Esophagus muscularis mucosa (tissue), 4 donors: ENCODE measurements at regions not wholly inside any gene's neighbourhood (a gene's known extent, or its start where the extent isn't known, plus 50 kb on each side); places are given as distances from the start of the nearest gene placed in this dataset.

ENCODE experiments used
- EP300 ChIP-seq: sonication (generic); formaldehyde crosslinking; IDR thresholded peaks from one replicate; pipeline ENCODE4 v1.6.1; 2017; ENCODE audit warnings: antibody characterized with exemption
- POLR2A ChIP-seq: fragments of 450-650 bp; IDR thresholded peaks from one replicate; pipeline ENCODE4 v1.6.1; 2017; ENCODE audit warnings: antibody characterized with exemption, moderate library complexity, mild to moderate bottlenecking, low read depth
- POLR2AphosphoS5 ChIP-seq, 2 donors: sonication (generic); formaldehyde crosslinking; IDR thresholded peaks; one replicate each; pipeline ENCODE4 v1.6.1; 2017; ENCODE audit warnings: antibody characterized with exemption in 2 of 2
- TF ChIP-seq, protein P1 (sequence below), 3 experiments: fragments of 200-600 bp in 2 of 3; fragments of 450-650 bp in 1 of 3; sonication (generic) in 2 of 3; IDR thresholded peaks; one replicate each; pipeline ENCODE4 v1.5.1; 2017 to 2019; ENCODE audit warnings: antibody characterized with exemption in 3 of 3, mild to moderate bottlenecking in 2 of 3, moderate library complexity in 1 of 3

DNA sequence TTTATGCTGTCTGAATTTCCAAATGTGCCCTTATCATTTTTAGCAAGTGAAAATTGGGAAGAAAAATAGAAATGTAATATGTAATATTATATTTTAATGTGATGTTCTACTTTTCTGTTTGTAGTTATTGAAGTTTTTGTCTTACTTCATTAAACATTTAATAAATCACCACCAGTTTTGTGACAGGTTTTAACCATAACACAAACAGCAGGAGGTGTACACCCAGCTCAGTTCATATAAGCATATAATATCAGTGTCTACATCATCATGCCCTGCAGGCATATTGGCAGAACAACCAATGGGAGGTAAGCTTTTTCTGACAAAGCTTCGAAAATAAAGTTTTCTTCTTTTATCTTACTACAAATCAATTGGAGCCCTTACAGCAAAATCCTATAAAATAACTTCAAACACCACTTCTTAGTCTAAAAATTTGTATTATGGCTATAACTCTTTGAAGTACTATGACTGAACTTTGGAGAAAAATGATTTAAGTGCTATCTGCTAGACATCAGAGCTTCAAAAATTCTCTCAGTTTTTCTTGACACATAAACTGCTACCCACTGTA, 236.7 kb downstream of the BARHL2 start:
- no peak for TF ChIP-seq EP300
- TF ChIP-seq, protein P1, sequence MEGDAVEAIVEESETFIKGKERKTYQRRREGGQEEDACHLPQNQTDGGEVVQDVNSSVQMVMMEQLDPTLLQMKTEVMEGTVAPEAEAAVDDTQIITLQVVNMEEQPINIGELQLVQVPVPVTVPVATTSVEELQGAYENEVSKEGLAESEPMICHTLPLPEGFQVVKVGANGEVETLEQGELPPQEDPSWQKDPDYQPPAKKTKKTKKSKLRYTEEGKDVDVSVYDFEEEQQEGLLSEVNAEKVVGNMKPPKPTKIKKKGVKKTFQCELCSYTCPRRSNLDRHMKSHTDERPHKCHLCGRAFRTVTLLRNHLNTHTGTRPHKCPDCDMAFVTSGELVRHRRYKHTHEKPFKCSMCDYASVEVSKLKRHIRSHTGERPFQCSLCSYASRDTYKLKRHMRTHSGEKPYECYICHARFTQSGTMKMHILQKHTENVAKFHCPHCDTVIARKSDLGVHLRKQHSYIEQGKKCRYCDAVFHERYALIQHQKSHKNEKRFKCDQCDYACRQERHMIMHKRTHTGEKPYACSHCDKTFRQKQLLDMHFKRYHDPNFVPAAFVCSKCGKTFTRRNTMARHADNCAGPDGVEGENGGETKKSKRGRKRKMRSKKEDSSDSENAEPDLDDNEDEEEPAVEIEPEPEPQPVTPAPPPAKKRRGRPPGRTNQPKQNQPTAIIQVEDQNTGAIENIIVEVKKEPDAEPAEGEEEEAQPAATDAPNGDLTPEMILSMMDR (IDR thresholded peaks at IDR 0.05), result no peak
- TF ChIP-seq POLR2A, result no peak
- no peak for TF ChIP-seq POLR2AphosphoS5 (IDR thresholded peaks at IDR 0.05)
